Skin of body (tissue), 1 donor: ENCODE measurements at regions not wholly inside any gene's neighbourhood (a gene's known extent, or its start where the extent isn't known, plus 50 kb on each side); places are given as distances from the start of the nearest gene placed in this dataset.

Source experiments
- DNase-seq: peaks from one replicate; lab custom pipeline; 2025; lab: John Stamatoyannopoulos, UW

DNA sequence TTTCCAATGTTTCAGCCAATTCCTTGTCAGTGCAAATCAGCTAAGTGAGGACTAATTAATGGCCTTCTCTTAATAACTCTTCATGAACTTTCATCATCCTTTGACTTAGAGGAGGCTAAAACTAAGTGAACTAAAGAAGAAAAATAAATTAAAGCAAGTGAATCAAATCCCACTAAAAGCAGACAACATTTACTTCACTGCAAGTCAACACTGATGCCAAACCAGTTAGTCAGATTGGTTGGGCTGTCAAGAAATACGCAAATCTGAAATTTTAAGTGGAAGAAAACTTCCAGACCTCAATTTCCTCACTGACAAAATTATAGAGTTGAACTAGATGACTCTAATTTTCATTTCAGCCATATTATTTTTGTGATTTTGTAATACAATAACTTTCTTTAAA is 137.2 kb upstream of the PRLR start:
- no peak for DNase-seq

DNA sequence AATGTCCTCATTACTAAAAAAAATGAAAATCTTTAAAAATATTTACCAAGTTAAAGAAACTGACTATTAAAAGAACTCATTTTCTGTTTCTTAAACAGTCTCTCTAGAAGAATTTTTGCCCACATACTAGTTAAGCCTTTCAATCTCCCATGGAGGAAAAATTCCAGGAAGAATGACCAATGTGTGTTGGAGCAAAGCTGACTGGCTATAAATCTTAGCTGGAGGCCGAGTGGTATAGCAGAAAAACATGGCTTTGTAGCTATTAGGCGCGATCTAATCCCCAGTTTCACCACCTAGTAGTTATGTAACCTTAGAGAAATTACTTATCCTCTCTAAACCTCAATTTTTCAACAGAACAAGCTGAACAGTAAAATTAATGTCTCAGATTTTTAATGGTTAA is 135.5 kb upstream of the PRLR start:
- no peak for DNase-seq

DNA sequence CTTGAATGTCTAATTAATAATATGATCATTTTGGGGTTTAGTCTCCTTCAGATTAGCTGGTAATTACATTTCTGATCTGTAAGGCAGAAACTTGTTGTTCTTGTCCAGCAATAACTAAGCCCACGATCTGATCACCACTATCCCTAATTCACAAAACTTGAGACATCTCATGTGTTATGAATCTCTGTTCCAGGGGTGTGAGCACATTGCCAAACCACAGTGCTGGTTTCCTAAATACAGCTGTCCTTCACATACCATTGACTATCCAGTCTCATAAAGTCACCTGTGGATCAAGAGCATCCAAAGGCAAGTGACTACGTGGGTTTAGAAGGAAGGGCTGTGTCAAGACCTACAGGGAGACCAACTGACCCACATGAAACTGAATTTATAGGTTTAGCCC is 134.1 kb upstream of the PRLR start:
- no peak for DNase-seq

DNA sequence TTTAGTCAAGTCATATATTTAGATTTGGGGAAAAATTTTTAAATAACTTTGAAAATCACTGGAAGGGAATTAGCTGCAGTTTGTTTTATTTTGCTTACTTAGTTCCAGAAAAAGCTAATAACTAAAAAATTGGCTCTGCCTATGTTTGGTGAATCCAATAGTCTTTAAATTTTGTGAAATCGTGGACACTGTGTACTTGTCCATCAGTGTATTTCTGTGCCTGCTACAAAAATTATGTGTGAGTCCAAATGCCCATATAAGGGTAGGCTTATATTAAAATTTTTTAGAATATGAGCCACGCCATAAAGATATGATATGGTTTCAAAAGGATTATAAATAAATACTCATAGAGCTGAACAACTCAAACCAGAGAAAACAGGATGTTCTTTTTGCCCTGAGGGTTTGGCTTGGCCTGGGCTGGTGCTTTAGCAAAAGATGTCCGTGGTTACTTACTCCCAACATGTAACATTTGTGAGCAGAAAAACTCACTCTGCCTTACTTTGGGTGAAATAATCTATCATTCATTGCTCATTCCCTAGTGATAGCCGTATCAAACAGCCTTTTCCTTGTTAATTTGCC is 133.2 kb upstream of the PRLR start:
- no peak for DNase-seq

DNA sequence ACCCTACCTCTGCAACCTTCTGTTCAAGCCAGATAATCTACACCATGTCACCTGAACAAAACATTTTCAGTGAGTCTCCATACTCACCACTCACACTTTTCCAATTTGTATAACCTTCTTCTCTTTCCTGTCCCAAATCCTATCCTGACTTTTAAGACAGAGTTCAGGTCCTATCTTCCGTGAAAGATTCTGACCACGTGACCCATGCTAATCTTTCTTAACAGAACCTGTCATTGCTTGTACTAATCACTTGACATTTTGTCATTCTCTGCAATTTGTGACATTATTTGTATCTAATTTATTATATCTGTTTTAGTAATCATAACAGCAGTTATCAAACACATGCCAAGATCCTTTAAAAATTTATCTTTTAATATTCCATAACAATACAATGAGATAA is 132.5 kb upstream of the PRLR start:
- no peak for DNase-seq

DNA sequence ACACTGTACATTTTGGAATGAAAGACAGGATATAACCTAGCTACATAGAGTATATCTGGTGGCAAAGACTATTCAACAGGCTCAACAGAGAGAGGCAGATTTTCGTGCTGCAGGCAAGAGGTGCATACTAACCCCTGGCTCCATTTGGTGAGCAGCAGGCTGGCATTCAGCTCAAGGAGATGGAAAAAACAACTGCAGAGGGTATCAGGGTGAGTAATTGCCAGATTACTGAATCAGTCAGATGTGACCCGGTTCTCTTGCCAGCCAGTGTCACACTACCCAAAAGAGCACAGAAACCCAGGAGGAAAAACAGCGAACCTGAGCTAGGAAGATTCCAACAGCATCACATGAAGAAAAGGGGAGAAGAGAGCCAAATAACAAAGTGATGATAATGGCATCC is 130.4 kb upstream of the PRLR start:
- DNase-seq = no peak

DNA sequence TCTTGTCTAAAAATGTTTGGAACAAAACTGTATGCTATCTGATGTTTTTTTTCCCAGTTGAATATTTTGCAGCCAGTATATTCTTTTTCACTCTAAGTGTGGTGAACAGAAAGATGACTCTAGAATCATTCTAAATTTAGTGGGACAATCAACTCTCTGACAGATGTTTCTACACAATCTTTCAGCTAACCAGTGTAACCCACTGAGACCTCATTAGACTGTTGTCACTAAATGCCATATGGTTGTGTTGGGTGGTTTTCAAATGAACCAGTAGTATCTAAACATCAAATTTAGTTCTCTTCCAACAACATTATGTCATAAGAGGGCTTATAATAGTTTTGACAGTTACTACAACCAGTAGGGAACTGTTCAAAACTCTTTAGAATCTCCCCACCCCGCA is 129.6 kb upstream of the PRLR start:
- no peak for DNase-seq

DNA sequence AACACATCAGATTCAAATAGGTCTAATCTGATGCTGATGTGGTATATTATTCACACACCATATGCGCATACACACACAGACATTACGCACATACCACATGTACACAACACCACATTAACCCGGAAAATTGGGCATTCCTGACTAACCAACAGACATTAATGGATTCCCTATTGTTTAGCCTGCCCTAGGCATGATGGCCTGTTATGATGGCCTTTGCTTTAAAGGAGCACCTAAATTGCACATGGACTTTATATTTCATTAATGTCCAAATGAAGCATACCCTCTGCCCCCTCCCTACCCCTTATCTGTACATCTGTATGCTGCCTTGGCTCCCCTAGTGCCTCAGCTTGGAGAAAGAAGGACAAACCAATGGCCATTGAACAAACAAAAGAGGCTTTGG is 127.7 kb upstream of the PRLR start:
- DNase-seq = no peak

DNA sequence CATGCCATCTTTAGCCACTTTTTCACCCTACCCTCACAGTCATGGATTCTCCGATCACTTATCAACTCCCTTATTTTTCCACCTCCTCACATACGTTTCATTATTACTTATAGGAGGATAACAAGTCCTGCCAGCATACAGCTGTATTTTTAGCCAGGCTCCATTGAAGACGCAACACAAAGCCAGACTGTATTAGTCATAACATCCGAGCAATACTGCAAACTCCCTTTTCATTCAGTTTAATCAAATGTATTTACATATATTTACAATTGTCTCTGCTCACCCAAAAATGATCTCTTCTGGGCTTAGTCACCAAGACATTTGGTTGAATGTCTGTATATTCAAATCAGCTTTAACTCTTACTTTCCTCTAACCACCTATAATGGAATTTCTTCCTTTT is 126.4 kb upstream of the PRLR start:
- no peak for DNase-seq

DNA sequence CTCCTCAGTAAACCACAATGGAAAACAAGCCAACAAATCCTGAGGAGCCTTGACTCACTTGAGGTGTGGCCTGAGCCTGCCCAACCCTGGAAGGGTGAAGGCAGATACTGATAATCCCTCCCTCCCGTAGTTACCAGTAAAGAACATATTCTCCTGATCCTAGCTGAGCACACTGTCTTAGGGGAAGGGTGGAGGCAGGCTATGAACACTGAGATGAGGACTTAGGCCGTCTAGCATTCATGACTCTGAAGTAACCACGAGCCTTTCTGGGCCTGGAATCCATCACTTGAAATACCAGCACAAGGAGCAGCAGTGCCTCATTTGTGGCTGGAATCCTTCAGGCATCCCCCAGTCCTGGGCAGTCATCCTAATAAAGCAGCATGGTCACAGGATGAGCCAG is 124.5 kb upstream of the PRLR start:
- DNase-seq = no peak

DNA sequence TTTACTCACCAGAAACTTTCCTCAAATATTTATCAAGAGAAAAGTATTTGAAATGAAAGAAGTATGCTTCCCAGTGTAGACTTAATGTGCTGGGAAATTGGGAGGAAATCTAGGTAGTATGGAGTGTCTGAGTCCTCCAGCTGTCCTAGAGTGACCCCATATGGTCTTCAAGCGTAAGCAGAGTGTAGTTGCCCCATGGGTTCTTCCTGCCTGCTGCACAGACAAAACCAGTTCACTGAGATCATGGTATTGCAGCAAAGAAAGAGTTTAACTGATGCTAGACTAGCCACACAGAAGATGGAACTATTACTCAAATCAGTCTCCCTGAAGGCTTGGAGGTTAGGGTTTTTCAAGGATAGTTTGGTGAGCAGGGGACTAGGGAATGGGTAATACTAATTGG is 114.9 kb upstream of the PRLR start:
- no peak for DNase-seq

DNA sequence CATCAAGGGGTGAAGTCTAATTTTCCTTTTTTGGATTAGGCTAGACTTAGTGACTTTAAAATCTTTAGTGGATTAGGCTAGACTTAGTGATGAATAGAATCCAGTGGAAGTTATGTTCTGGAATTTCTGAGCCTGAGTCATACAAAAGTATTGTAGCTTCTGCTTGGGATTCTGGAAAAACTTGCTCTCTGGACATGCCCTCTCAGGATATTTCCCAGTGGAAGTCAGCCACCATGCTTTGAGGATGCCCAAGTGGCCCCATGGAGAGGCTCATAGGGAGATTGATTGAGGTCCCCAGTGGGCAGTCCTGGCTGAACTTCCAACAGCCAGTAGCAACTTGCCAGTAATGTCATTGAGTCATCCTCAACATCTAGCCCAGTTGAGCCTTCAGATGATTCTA is 112.4 kb upstream of the PRLR start:
- DNase-seq = no peak

DNA sequence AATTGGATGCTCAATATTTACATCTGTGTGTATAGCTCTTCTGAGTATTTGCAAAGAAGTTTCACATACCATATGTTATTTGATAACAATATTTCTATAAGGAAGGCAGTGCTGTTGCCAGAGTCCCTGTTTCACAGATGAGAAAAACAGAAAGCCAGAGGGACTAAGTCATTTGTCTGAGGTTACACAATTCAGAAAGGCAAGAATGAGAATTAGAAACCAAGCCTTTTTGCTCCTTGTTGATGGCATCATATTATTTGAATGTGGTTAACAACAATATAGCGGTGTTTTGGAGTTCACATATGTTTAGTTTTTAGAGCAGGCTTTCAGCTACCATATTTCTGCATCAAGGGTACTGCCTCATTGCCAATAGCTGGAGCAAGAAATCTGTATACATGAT is 110.9 kb upstream of the PRLR start:
- peak; percentile 6 for DNase-seq

DNA sequence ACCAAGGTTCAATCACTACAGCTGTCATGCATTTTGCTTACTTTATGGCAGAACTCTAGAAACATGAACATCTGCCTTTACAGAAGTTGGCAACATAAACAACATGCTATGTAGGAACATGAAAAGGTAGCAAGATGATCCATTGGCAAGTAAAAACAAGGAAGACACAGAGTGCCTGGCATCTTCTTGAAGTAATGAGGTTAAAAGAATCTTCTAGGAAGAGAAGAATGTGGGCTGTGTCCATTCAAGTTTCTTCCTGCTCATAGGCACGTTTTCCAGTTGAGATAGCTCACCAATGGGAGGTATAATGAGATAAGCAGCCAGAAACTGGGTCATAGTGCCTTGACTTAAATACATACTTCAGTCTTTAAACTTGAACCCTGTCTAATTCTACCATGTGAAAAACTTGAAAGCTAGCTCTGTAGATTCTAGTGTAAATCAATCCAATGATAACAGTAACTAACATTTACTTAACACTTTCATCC is 109.4 kb upstream of the PRLR start:
- DNase-seq = no peak

DNA sequence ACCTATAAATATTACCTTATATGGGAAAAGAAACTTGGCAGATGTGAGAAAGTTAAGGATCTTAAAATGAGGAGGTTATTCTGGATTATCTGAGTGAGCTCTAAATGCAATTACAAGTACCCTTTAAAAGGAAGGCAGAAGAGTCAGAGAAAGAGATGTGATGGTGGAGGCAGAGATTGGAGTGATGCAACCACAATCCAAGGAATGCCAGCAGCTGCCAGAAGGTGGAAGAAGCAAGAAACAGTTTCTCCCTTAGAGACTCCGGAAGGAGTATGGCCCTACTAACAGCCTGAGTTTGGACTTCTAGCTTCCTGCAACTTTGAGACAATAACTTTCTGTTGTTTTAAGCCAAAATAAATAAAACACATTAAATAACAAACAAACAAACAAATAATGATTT is 108.7 kb upstream of the PRLR start:
- no peak for DNase-seq

DNA sequence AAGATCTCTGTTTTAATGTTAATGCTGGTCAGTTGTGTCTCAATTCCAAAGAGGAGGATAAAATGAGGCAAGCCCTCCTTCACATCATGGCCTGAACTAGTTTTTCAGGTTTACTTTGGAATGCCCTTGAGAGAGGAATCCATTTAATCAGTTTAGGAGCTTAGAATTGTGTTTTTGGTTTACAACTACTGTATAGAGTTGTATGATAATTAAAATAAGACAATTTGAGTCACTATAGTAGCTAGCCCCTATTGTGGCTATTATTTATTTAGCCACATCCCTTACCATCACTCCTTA is 107.8 kb upstream of the PRLR start:
- no peak for DNase-seq

DNA sequence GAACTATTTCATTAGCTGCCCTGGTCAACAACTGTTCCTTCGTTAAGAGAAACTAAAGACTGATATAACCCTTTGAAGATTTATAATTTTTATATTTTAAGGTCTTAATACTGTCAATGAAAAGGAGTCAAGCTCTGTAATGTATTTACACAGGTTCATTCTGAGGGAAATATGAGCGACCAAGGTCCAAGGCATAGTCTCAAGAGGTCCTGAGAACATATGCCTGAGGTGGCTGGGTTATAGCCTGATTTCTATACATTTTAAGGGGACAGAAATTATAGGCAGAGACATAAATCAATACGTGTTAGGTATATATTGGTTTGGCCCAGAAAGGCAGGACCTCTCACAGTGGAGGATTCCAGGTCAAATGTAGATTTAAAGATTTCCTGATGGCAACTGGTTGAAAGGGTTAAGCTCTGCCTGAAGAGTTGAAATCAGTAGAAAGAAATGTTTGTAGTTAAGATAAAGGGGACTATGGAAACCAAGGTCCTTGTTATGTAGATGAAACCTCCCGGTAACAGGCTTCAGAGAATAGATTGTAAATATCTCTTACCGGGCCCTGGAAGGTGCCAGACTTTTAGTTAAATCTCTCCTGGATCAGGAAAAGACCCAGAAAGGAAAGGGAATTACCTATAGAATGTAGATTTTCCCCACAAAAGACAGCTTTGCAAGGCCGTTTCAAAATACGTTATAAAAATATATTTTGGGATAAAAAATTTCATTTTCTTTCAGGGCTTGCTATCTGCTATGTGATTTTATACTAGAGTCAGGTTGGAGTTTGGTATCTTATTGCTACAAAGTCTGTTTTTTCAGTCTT is 107.3 kb upstream of the PRLR start:
- no peak for DNase-seq

DNA sequence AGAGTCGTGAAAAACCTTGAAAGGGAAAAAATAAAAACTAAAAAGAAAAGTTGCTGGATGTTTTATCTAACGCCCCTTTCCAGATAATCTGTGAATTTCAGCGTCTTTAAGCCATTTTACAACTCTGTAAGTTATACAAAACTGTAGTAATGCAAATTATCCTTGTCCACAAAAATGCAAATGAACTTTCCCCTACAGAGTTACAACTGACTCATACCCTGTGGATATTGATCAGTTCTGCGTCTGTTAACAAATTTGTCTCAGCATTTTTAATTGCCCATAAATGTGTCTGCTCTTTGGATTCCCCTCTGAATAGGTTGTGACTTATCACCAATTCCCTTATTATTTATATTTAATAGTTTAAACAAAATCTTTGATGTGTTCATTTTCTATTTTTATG is 105.9 kb upstream of the PRLR start:
- no peak for DNase-seq

DNA sequence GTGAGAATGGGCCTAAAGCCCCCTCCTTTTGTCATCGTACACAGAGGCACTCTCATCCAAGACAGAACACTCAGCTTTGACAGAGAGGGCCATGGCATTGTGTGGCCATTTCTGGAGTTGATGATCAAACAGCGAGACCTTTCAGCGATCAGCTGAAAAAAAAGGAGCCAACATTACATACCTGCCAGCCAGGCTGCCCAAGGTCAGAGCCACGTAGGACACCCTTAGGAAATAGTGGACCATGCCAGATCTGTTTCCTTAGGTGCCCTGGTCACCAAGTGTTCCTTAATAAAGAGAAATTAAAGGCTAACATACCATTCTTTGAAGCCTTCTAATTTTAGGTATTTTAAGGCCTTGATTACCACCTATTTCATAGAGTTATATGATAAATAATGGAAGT is 105.5 kb upstream of the PRLR start:
- DNase-seq = no peak

DNA sequence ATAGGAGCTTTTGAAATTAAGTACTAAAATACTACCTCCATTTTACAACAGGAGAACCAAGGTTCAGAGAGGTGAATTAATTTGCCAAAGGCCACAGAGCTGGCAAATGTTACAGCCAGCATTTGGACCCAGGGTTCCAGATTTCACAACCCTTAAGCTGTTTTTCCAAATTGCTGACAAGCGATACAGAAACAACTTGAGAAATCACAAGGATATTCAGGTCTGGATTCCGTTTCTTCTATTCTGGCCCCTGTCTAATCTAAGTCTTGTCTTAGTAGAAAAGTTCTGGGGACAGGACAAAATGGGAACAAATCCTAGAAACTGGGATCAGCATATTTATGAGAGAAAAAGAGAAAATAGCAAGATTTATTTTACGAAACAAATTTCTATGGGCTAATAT is 103.1 kb upstream of the PRLR start:
- no peak for DNase-seq

DNA sequence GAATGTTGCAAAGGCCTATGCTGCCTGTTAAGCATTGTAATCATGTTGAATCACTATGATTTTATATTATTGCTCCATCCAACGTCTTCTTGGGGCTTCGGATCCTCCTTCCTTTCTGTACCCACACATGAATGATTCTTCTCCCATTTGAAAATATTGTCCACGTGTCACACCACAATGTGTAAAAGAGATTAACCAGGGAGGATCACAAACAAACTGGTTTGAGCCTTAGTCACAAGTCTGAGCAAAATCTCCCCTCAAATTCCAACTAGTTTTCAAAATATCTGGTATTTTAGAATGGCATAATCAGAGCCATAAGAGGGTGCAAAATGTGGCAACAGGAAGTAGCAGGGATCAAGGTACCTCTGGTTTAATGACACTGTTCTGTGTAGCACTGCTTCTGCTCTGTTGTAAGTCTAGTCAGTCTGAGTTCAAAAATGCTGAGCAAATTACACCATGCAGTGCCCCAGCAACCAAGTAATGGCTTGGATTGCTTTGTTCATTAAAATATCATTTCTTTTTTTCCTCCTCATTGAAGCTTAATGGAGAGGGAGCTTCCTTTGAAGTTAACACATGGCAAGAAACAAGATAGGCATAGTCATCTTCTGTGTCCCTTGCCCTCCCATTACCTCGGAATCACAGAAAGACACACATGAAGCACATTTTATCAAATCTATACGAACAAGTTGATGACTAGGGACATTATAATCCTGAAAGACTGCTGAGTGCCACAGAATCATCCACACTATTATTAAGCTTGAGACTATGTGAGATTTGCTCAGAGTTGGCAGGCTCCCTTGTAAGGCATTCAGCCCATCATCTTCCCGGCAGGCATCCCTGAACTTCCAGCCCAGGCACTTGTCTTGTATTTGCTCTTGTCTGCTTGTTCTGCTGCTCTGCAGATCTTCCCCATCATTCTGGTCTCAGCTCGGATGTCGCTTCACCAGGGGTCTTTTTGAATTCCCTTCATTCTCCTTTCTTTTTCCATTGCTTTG is 102.0 kb upstream of the PRLR start:
- DNase-seq = no peak

DNA sequence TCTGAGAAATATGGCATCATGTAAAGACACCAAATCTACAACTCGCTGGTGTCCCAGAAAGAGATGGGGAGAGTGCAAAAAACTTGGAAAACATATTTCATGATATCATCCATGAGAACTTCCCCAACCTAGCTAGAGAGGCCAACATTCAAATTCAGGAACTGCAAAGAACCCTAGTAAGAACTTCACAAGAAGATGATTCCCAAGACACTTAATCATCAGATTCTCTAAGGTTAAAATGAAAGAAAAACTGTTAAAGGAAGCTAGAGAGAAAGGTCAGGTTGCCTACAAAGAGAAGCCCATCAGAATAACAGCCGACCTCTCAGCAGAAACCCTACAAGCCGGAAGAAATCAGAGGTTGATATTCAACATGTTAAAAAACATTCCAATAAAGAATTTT is 95.5 kb upstream of the PRLR start:
- DNase-seq = no peak
